Neutrophil (primary cell): ENCODE measurements at regions not wholly inside any gene's neighbourhood (a gene's known extent, or its start where the extent isn't known, plus 50 kb on each side); places are given as distances from the start of the nearest gene placed in this dataset.

Source experiments
- H3K27ac ChIP-seq: fragments of 200-600 bp; sonication (generic); 2 replicates; pipeline ENCODE4 v1.5.1; 2016; ENCODE audit warnings: mild to moderate bottlenecking, moderate library complexity
- H3K27me3 ChIP-seq: fragments of 200-600 bp; sonication (generic); 2 replicates; pipeline ENCODE4 v1.6.0; 2016; ENCODE audit warnings: mild to moderate bottlenecking
- H3K36me3 ChIP-seq: fragments of 200-600 bp; sonication (generic); 2 replicates; pipeline ENCODE4 v1.5.1; 2017
- H3K4me1 ChIP-seq, 2 experiments: fragments of 200-600 bp in 1 of 2; sonication (generic) in 1 of 2; 1 replicate in 1 of 2; 2 replicates in 1 of 2; pipeline versions ENCODE4 v1.5.1 to v1.6.1; 2013 to 2016; ENCODE audit warnings: low read depth in 1 of 2, low read length in 1 of 2, mild to moderate bottlenecking in 1 of 2, moderate library complexity in 1 of 2; ENCODE audit not compliant: control insufficient read depth in 1 of 2, insufficient read depth in 1 of 2
- H3K4me3 ChIP-seq, 2 experiments: fragments of 200-600 bp in 1 of 2; sonication (generic) in 1 of 2; 1 replicate in 1 of 2; 2 replicates in 1 of 2; pipeline ENCODE4 v1.5.1; 2013 to 2016; ENCODE audit warnings: low read depth in 1 of 2, low read length in 1 of 2, mild to moderate bottlenecking in 1 of 2, moderate library complexity in 1 of 2
- H3K9me3 ChIP-seq: fragments of 200-600 bp; sonication (generic); 2 replicates; pipeline ENCODE4 v1.5.1; 2016
- CTCF ChIP-seq: fragments of 200-600 bp; sonication (generic); IDR thresholded peaks from 2 replicates; pipeline ENCODE4 v1.5.1; 2016; ENCODE audit warnings: antibody characterized with exemption

DNA sequence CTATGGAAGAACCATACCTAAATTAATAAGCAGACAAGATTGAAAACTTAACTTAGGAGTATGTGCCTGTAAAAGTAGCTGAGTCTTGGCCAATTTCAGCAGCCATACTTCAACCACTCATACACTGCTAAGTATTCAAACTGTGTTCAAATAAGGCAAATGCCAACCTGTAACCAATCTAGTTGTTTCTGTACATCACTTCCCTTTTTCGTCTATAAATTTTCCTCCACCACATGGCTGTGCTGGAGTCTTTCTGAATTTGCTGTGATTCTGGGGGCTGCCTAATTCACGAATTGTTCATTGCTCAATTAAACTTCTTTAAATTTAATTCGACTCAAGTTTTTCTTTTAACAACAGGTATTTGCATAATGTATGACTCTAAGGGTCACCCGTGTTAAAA lies 184.4 kb downstream of the PLK2 start:
- H3K4me1 ChIP-seq: no peaks in the 10 kb centered on the region
- no peak overlapping the region for H3K4me3 ChIP-seq
- TF ChIP-seq CTCF: no peak
- no peak overlapping the region for H3K27ac ChIP-seq
- peaks cover 14% of the 10 kb centered on the region for H3K27me3 ChIP-seq
- H3K36me3 ChIP-seq: no peaks in the 10 kb centered on the region
- H3K9me3 ChIP-seq: no peaks in the 10 kb centered on the region

DNA sequence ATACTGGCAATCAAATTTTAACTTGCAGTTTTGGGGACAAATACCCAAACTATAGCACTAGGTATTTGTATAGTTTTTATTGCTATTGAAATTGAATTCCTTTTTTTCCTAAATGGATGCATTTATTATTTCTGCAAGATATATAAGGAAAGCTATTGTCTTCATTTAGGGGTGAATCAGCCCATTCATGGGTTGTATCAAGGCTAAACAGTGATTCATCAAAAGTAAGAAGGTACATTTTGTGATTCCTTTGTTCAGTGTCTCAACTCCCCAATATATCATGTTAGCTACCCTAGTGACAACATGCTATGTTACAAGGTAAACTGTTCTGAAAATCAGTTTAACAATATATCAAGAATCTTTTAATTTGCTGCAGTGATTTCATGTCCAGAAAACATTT lies 185.7 kb downstream of the PLK2 start:
- Histone ChIP-seq H3K9me3 (no peaks in the 10 kb centered on the region), H3K4me3 (no peak overlapping the region), H3K36me3 (no peaks in the 10 kb centered on the region), H3K4me1 (no peaks in the 10 kb centered on the region), H3K27ac (no peak overlapping the region), H3K27me3 (peaks cover 14% of the 10 kb centered on the region)
- TF ChIP-seq CTCF: no peak

DNA sequence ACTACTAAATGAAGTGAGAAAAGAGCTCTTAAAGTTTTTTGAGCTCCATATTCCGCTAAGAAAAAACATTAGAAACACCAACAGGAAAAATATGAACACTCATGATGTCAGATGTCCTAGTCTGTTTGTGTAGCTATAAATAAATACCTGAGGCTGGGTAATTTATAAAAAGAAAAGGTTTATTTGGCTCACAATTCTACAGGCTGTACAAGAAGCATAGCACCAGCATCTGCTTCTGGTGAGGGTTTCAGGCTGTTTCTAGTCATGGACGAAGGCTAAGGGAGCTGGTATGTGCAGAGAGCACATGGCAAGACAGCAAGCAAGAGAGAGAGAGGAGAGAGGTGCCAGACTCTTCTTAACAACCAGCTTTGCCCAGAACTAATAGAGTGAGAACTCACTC lies 186.2 kb downstream of the PLK2 start:
- Histone ChIP-seq H3K9me3 (no peaks in the 10 kb centered on the region), H3K4me3 (no peak overlapping the region), H3K36me3 (no peaks in the 10 kb centered on the region), H3K27ac (no peak overlapping the region), H3K27me3 (peaks cover 14% of the 10 kb centered on the region), H3K4me1 (no peaks in the 10 kb centered on the region)
- no peak for TF ChIP-seq CTCF

- Histone ChIP-seq H3K27ac (no peak overlapping the region), H3K36me3 (no peaks in the 10 kb centered on the region), H3K9me3 (no peaks in the 10 kb centered on the region), H3K4me1 (no peaks in the 10 kb centered on the region), H3K4me3 (no peak overlapping the region), H3K27me3 (peaks cover 4% of the 10 kb centered on the region)
- TF ChIP-seq CTCF: no peak
Measured at GRCh38 chr5:58268268-58268667, 191.6 kb downstream of the PLK2 start.

DNA sequence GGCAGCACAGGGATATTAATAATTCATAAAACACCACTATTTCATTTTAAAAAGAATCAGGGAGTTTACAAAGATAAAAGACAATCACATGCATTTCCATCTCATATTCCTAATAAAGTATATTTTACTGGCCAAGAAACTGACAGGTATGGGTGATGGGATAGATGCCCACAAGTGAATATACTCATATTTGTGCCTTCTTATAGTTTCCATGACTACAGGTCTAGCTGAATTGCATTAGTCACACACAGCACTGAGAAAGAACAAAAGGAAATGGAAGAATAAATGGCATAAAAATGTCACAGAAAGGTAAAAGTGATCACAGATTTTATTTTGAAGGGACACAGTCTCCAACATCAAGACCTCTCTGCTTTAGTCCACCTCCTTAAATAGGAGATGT lies 193.5 kb downstream of the PLK2 start:
- Histone ChIP-seq H3K36me3 (no peaks in the 10 kb centered on the region), H3K4me3 (no peak overlapping the region), H3K27me3 (no peaks in the 10 kb centered on the region), H3K27ac (no peak overlapping the region), H3K9me3 (no peaks in the 10 kb centered on the region), H3K4me1 (no peaks in the 10 kb centered on the region)
- TF ChIP-seq CTCF: no peak
